Tibial nerve (tissue), 4 donors: ENCODE measurements at regions not wholly inside any gene's neighbourhood (a gene's known extent, or its start where the extent isn't known, plus 50 kb on each side); places are given as distances from the start of the nearest gene placed in this dataset.

Source experiments
- DNase-seq, 2 donors: peaks; one replicate each; pipeline ENCODE4 v3.0.0-alpha.2; 2019; ENCODE audit warnings: low spot score in 2 of 2
- H3K27ac ChIP-seq, 4 donors: fragments of 200-600 bp; sonication (generic) in 3 of 4; one replicate each; pipeline ENCODE4 v1.5.1; 2017 to 2019; ENCODE audit warnings: mild to moderate bottlenecking in 1 of 4
- H3K27me3 ChIP-seq, 2 donors: fragments of 200-600 bp; sonication (generic) in 1 of 2; one replicate each; pipeline versions ENCODE4 v1.5.1 to v1.6.0; 2017 to 2019
- H3K36me3 ChIP-seq, 3 donors: fragments of 200-600 bp; sonication (generic); one replicate each; pipeline ENCODE4 v1.5.1; 2018 to 2019
- H3K4me1 ChIP-seq, 4 donors: fragments of 200-600 bp; sonication (generic) in 3 of 4; one replicate each; pipeline ENCODE4 v1.5.1; 2017 to 2019
- H3K4me3 ChIP-seq, 4 donors: fragments of 200-600 bp; sonication (generic) in 3 of 4; one replicate each; pipeline ENCODE4 v1.5.1; 2017 to 2019; ENCODE audit warnings: mild to moderate bottlenecking in 1 of 4, moderate library complexity in 1 of 4
- H3K9me3 ChIP-seq, 4 donors: fragments of 200-600 bp; sonication (generic) in 3 of 4; one replicate each; pipeline ENCODE4 v1.5.1; 2017 to 2019
- EP300 ChIP-seq, 2 donors: sonication (generic); formaldehyde crosslinking; IDR thresholded peaks; one replicate each; pipeline ENCODE4 v1.6.1; 2017; ENCODE audit warnings: antibody characterized with exemption in 2 of 2, mild to moderate bottlenecking in 1 of 2
- POLR2A ChIP-seq, 2 donors: fragments of 450-650 bp; IDR thresholded peaks; one replicate each; pipeline ENCODE4 v1.6.1; 2017; ENCODE audit warnings: antibody characterized with exemption in 2 of 2, mild to moderate bottlenecking in 2 of 2, moderate library complexity in 2 of 2
- WGBS, 2 donors: methylation state at CpG; one replicate each; pipeline ENCODE4 v1.1.5; 2018; 5-methylcytosine and 5-hydroxymethylcytosine counted together
- TF ChIP-seq, protein P1 (sequence below), 5 experiments: fragments of 200-600 bp in 3 of 5; fragments of 450-650 bp in 2 of 5; sonication (generic) in 3 of 5; IDR thresholded peaks; one replicate each; pipeline ENCODE4 v1.5.1; 2016 to 2019; ENCODE audit warnings: antibody characterized with exemption in 5 of 5, mild to moderate bottlenecking in 3 of 5, moderate library complexity in 2 of 5

DNA sequence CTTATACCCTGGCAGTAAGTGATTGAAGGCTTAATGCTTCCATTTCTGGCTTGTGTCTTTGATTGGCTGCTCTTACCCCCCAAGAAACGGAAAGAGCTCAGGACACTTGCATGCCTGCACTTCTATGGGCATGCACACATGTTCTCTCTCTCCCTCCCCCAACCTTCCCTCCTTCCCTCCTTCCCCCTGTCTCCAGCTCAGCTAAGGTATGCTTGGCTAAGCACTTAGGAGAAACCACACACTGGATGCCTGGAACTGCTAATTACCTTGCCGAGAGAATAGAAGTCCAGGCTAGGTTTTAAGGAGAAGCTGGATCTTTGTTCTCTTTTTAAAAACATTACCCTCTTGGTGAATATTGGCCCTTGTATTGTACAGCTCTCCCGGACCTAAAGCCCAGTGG, 1072.8 kb upstream of the TMEM132C start:
- H3K27me3 ChIP-seq, result no peaks in the 10 kb centered on the region
- no peaks in the 10 kb centered on the region for H3K4me1 ChIP-seq
- no peak for DNase-seq
- no peak overlapping the region for H3K4me3 ChIP-seq
- no peaks in the 10 kb centered on the region for H3K36me3 ChIP-seq
- H3K9me3 ChIP-seq, result peaks cover 0 to 7% (median 0%) of the 10 kb centered on the region in 4 donors
- WGBS, 2 donors, result 78% methylated on average over 3 of the region's 3 CpGs
- no peak overlapping the region for H3K27ac ChIP-seq
- TF ChIP-seq POLR2A (IDR thresholded peaks at IDR 0.05), result no peak
- TF ChIP-seq, protein P1, sequence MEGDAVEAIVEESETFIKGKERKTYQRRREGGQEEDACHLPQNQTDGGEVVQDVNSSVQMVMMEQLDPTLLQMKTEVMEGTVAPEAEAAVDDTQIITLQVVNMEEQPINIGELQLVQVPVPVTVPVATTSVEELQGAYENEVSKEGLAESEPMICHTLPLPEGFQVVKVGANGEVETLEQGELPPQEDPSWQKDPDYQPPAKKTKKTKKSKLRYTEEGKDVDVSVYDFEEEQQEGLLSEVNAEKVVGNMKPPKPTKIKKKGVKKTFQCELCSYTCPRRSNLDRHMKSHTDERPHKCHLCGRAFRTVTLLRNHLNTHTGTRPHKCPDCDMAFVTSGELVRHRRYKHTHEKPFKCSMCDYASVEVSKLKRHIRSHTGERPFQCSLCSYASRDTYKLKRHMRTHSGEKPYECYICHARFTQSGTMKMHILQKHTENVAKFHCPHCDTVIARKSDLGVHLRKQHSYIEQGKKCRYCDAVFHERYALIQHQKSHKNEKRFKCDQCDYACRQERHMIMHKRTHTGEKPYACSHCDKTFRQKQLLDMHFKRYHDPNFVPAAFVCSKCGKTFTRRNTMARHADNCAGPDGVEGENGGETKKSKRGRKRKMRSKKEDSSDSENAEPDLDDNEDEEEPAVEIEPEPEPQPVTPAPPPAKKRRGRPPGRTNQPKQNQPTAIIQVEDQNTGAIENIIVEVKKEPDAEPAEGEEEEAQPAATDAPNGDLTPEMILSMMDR (IDR thresholded peaks at IDR 0.05), result no peak
- TF ChIP-seq EP300 (IDR thresholded peaks at IDR 0.05), result no peak

DNA sequence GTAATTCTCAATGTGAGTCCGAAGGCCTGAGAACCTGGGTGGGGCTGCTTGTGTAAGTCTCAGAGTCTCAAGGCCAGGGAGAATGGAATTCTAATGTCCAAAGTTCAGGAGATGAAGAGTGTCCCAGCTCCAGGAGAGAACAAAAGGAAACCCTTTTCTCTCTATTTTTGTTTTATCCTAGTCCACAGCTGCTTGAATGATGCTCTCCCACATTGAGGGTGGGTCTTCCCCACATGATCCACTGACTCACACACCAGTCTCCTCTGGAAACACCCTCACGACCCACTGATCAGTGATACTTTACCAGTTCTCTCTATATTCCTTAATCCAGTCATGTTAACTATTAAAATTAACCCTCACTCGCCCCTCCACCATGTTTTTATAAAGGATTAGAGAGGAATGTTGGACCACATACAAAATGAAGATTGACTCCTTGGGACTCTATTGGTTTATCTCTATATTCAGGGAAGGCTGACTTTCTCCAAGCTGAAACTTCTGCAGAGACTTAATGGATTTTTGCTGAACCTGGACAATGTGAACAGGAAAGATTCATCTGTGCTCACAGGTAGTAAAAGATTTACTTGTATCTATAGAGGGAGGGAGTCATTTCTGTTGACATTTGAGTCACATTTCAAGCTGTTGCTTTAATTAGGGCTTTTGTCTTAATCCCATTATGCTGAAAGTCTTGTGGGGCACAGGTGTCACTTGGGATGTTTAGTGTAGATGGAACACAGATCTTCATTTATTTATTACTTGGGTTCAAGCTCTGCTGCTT, 1061.0 kb upstream of the TMEM132C start:
- TF ChIP-seq POLR2A (IDR thresholded peaks at IDR 0.05) (no peak), EP300 (IDR thresholded peaks at IDR 0.05) (no peak)
- TF ChIP-seq, protein P1 (IDR thresholded peaks at IDR 0.05), result no peak
- no peak overlapping the region for H3K27ac ChIP-seq
- H3K9me3 ChIP-seq, result no peaks in the 10 kb centered on the region
- H3K4me3 ChIP-seq, result no peak overlapping the region
- H3K36me3 ChIP-seq, result no peaks in the 10 kb centered on the region
- 54% methylated on average over 3 of the region's 3 CpGs for WGBS, 2 donors
- no peaks in the 10 kb centered on the region for H3K4me1 ChIP-seq
- DNase-seq, result no peak
- no peaks in the 10 kb centered on the region for H3K27me3 ChIP-seq

DNA sequence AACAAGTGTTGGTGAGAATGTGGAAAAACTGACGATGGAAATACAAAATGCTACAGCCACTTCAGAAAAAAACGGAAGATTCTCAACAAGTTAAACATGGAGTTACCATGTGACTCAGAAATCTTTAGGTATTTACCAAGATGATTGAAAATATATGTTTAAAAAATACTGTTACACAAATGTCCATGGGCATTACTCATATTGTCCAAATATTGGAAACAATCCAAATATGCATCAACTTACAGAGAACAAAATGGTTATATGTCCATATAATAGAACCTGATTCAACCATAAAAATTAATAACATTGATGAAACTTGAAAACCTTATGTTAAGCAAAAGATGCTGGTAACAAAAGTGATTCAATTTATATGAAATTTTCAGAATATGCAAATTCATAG, 1057.7 kb upstream of the TMEM132C start:
- Histone ChIP-seq H3K36me3 (no peaks in the 10 kb centered on the region), H3K4me1 (no peaks in the 10 kb centered on the region), H3K27ac (no peak overlapping the region), H3K27me3 (no peaks in the 10 kb centered on the region), H3K9me3 (no peaks in the 10 kb centered on the region), H3K4me3 (no peak overlapping the region)
- no peak for TF ChIP-seq POLR2A (IDR thresholded peaks at IDR 0.05)
- no peak for TF ChIP-seq EP300 (IDR thresholded peaks at IDR 0.05)
- no peak for DNase-seq
- 90 to 94% methylated on average over 2 of the region's 2 CpGs for WGBS, 2 donors

DNA sequence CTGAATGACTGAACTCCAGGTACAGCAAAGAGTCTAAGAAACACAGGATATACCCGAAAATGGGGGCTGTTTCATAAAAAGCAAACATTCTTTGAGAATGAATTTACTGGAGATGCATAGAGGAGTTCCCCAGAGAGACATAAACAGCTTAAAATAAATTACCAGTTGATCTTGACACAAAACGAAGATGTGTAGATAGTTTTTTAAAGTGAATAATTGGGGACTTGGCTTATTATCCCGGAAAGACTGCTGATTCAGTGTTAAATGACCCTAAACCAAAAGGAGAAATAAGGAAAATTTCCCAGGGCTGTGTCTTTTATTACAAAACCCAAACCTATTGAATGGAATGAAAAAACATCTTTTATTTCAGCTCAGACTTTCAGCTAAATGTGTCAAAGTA, 1052.8 kb upstream of the TMEM132C start:
- no peaks in the 10 kb centered on the region for H3K9me3 ChIP-seq
- no peaks in the 10 kb centered on the region for H3K27me3 ChIP-seq
- WGBS, 2 donors, result 41 to 46% methylated on average over 3 of the region's 3 CpGs
- DNase-seq, result no peak
- no peak overlapping the region for H3K27ac ChIP-seq
- TF ChIP-seq EP300 (IDR thresholded peaks at IDR 0.05) (no peak), POLR2A (IDR thresholded peaks at IDR 0.05) (no peak)
- TF ChIP-seq, protein P1 (IDR thresholded peaks at IDR 0.05), result no peak
- no peaks in the 10 kb centered on the region for H3K4me1 ChIP-seq
- no peak overlapping the region for H3K4me3 ChIP-seq
- no peaks in the 10 kb centered on the region for H3K36me3 ChIP-seq

DNA sequence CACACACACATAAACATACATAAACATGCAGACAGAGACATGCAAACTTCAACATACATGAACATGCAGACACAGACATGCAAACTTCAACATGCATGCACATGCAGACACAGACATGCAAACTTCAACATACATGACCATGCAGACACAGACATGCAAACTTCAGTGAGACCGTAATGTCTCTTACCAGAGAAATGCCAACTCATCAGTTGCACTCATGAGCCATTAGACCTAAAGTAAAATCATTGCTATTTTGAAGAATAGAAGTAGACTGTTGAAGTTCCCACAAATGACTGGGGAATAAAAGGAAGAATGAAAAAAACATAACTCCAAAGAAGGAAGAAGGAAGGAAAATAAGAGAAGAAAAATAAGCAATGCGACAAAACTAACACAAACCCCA, 1044.0 kb upstream of the TMEM132C start:
- WGBS, 2 donors, result 80 to 85% methylated on average over 2 of the region's 2 CpGs
- TF ChIP-seq EP300 (IDR thresholded peaks at IDR 0.05) (no peak), POLR2A (IDR thresholded peaks at IDR 0.05) (no peak)
- DNase-seq, result no peak

DNA sequence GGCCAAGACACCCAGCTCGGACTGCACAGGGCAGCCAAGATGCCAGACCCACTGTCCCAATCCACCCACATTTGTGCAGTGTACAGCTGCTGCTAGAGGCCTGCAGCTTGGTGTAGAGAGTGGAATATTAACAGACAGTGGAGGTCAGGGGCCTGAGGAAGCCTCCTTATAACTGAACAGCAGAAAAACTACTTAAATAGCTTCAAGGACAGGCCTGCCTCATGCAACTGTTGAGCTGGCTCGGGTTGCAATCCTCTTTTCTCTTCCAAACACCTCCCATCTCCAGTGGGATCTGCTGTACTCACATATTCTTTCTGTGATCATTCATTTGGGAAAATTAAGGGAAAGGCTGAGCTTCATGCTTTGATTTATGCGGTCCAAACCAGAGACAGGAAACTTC, 1043.2 kb upstream of the TMEM132C start:
- no peaks in the 10 kb centered on the region for H3K27me3 ChIP-seq
- TF ChIP-seq EP300 (IDR thresholded peaks at IDR 0.05), result no peak
- TF ChIP-seq, protein P1 (IDR thresholded peaks at IDR 0.05), result no peak
- no peak for TF ChIP-seq POLR2A (IDR thresholded peaks at IDR 0.05)

More for the DNA sequence above, 1044.0 kb upstream of the TMEM132C start:
- H3K27me3 ChIP-seq, result no peaks in the 10 kb centered on the region
- H3K4me1 ChIP-seq, result no peaks in the 10 kb centered on the region
- no peak overlapping the region for H3K4me3 ChIP-seq
- H3K27ac ChIP-seq, result no peak overlapping the region
- H3K9me3 ChIP-seq, result no peaks in the 10 kb centered on the region
- no peaks in the 10 kb centered on the region for H3K36me3 ChIP-seq

More for the DNA sequence above, 1043.2 kb upstream of the TMEM132C start:
- Histone ChIP-seq H3K4me3 (no peak overlapping the region), H3K36me3 (no peaks in the 10 kb centered on the region), H3K27ac (no peak overlapping the region), H3K9me3 (no peaks in the 10 kb centered on the region), H3K4me1 (no peaks in the 10 kb centered on the region)
- DNase-seq, result no peak
- 36 to 51% methylated on average over 3 of the region's 3 CpGs for WGBS, 2 donors
